Chondrocyte (in vitro differentiated cells): ENCODE measurements at regions not wholly inside any gene's neighbourhood (a gene's known extent, or its start where the extent isn't known, plus 50 kb on each side); places are given as distances from the start of the nearest gene placed in this dataset.

Source experiments
- DNase-seq: peaks from one replicate; pipeline ENCODE4 v3.0.0; 2021; ENCODE audit warnings: mixed read lengths, low spot score
- H3K27ac Mint-ChIP-seq: one replicate; pipeline ENCODE4 v1.8.0; 2021; ENCODE audit warnings: mild to moderate bottlenecking, moderate library complexity, mixed read lengths; ENCODE audit not compliant: unreplicated experiment
- H3K27me3 Mint-ChIP-seq: 2 replicates; pipeline ENCODE4 v1.8.0; 2021; ENCODE audit warnings: low read depth, mixed read lengths
- H3K36me3 Mint-ChIP-seq: 2 replicates; pipeline ENCODE4 v1.8.0; 2021; ENCODE audit warnings: low read depth, mixed read lengths
- H3K4me1 Mint-ChIP-seq: 2 replicates; pipeline ENCODE4 v1.8.0; 2021; ENCODE audit warnings: low read depth, mild to moderate bottlenecking, mixed read lengths
- H3K4me3 Mint-ChIP-seq: one replicate; pipeline ENCODE4 v1.8.0; 2021; ENCODE audit warnings: mild to moderate bottlenecking, moderate library complexity, mixed read lengths; ENCODE audit not compliant: unreplicated experiment
- H3K9me3 Mint-ChIP-seq: 2 replicates; pipeline ENCODE4 v1.8.0; 2021; ENCODE audit warnings: low read depth, mixed read lengths
- CTCF ChIP-seq: fragments of 200-600 bp; sonication (generic); IDR thresholded peaks from 2 replicates; pipeline ENCODE4 v1.5.0; 2021; ENCODE audit warnings: antibody characterized with exemption, mild to moderate bottlenecking, moderate library complexity

GRCh38 chr3:176578316-176578715 lies 619.0 kb downstream of the TBL1XR1 start:
- no peak for TF ChIP-seq CTCF
- Mint-ChIP-seq H3K4me3 (no peak overlapping the region), H3K27me3 (peaks cover 6% of the 10 kb centered on the region), H3K27ac (no peak overlapping the region), H3K9me3 (no peaks in the 10 kb centered on the region), H3K4me1 (no peaks in the 10 kb centered on the region), H3K36me3 (no peaks in the 10 kb centered on the region)
- no peak for DNase-seq

- peaks cover 6% of the 10 kb centered on the region for H3K27me3 Mint-ChIP-seq
- no peaks in the 10 kb centered on the region for H3K36me3 Mint-ChIP-seq
- H3K4me1 Mint-ChIP-seq: no peaks in the 10 kb centered on the region
- H3K27ac Mint-ChIP-seq: no peak overlapping the region
- H3K4me3 Mint-ChIP-seq: no peak overlapping the region
- no peak for TF ChIP-seq CTCF
- no peak for DNase-seq
- no peaks in the 10 kb centered on the region for H3K9me3 Mint-ChIP-seq
Observed at GRCh38 chr3:176577447-176577846, 619.8 kb downstream of the TBL1XR1 start.

- Mint-ChIP-seq H3K27ac (no peak overlapping the region), H3K4me1 (no peaks in the 10 kb centered on the region), H3K27me3 (peaks cover 6% of the 10 kb centered on the region), H3K9me3 (no peaks in the 10 kb centered on the region), H3K4me3 (no peak overlapping the region), H3K36me3 (no peaks in the 10 kb centered on the region)
- no peak for DNase-seq
- TF ChIP-seq CTCF: no peak
Observed at GRCh38 chr3:176574786-176575185, 622.5 kb downstream of the TBL1XR1 start.

- Mint-ChIP-seq H3K27me3 (peaks cover 2% of the 10 kb centered on the region), H3K27ac (no peak overlapping the region), H3K4me3 (no peak overlapping the region), H3K36me3 (no peaks in the 10 kb centered on the region), H3K4me1 (no peaks in the 10 kb centered on the region), H3K9me3 (no peaks in the 10 kb centered on the region)
- DNase-seq: no peak
- no peak for TF ChIP-seq CTCF
Observed at GRCh38 chr3:176571926-176572325, 625.4 kb downstream of the TBL1XR1 start.

- TF ChIP-seq CTCF: no peak
- no peak for DNase-seq
- Mint-ChIP-seq H3K4me3 (no peak overlapping the region), H3K36me3 (no peaks in the 10 kb centered on the region), H3K9me3 (no peaks in the 10 kb centered on the region), H3K27ac (no peak overlapping the region), H3K27me3 (peaks cover 2% of the 10 kb centered on the region), H3K4me1 (no peaks in the 10 kb centered on the region)
Observed at GRCh38 chr3:176570992-176571391, 626.3 kb downstream of the TBL1XR1 start.
